Epithelial cell of proximal tubule (primary cell): ENCODE measurements at regions not wholly inside any gene's neighbourhood (a gene's known extent, or its start where the extent isn't known, plus 50 kb on each side); places are given as distances from the start of the nearest gene placed in this dataset.

ENCODE experiments used
- DNase-seq: peaks from one replicate; pipeline ENCODE4 v3.0.0-alpha.2; 2011; ENCODE audit warnings: low read depth
- H3K4me3 ChIP-seq: 2 replicates; pipeline ENCODE4 v1.5.1; 2011; ENCODE audit warnings: low read depth, mild to moderate bottlenecking, low read length
- TF ChIP-seq, protein P1 (sequence below): conservative IDR thresholded peaks from 2 replicates; pipeline ENCODE4 v1.5.1; 2012; ENCODE audit warnings: low read depth, mild to moderate bottlenecking, low read length

- no peak for DNase-seq
- TF ChIP-seq, protein P1, sequence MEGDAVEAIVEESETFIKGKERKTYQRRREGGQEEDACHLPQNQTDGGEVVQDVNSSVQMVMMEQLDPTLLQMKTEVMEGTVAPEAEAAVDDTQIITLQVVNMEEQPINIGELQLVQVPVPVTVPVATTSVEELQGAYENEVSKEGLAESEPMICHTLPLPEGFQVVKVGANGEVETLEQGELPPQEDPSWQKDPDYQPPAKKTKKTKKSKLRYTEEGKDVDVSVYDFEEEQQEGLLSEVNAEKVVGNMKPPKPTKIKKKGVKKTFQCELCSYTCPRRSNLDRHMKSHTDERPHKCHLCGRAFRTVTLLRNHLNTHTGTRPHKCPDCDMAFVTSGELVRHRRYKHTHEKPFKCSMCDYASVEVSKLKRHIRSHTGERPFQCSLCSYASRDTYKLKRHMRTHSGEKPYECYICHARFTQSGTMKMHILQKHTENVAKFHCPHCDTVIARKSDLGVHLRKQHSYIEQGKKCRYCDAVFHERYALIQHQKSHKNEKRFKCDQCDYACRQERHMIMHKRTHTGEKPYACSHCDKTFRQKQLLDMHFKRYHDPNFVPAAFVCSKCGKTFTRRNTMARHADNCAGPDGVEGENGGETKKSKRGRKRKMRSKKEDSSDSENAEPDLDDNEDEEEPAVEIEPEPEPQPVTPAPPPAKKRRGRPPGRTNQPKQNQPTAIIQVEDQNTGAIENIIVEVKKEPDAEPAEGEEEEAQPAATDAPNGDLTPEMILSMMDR, result no peak
- no peak overlapping the region for H3K4me3 ChIP-seq
Observed at GRCh38 chr6:149202952-149203351, 114.6 kb upstream of the TAB2 start.

GRCh38 chr6:149203509-149203908 is 114.0 kb upstream of the TAB2 start:
- no peak for DNase-seq
- no peak overlapping the region for H3K4me3 ChIP-seq
- TF ChIP-seq, protein P1, result no peak

GRCh38 chr6:149208134-149208601 is 109.3 kb upstream of the TAB2 start:
- H3K4me3 ChIP-seq, result no peak overlapping the region
- DNase-seq, result no peak
- TF ChIP-seq, protein P1, result no peak

DNA sequence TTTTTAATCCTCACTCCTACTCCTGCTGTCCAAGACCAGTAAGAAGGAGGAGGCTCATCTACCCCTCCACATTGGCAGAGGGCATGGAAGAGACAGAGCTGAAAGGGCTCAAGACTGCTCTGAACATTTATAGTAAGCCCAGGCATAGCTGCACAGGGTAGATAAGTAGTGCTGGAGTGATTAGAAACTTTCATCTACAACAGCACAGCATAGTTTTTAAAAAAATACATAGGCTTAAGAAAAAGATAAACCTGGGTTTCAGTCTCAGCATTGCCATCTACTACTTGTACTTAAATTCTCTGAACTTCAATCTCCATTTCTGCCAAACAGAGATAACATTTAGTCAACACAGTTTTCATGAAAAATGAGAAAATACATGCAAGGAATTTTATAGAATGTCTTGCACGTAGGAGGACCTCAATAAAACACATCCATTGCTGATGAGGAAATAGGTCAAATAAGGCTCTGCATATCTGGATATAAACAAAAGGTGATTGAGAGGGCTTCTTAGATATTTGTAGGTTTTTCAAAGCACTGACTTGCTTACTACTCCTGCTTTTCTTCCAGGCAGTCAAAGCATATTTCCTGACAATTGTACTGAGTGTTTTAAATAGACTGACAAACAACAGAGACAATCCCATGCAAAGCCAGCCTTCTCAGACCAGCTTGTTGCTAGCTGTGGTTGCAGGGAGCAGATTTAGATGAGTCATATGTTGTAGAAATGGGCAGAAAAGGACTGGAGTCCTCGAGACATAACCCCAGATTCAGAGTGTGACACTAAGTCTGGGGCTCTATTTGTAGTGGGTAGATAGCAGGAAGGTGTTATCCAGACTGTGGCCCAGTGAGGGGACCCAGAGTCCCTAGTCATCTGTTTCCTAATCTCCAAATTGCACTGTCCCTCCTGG is 107.4 kb upstream of the TAB2 start:
- no peak for DNase-seq
- TF ChIP-seq, protein P1, result no peak
- no peak overlapping the region for H3K4me3 ChIP-seq

DNA sequence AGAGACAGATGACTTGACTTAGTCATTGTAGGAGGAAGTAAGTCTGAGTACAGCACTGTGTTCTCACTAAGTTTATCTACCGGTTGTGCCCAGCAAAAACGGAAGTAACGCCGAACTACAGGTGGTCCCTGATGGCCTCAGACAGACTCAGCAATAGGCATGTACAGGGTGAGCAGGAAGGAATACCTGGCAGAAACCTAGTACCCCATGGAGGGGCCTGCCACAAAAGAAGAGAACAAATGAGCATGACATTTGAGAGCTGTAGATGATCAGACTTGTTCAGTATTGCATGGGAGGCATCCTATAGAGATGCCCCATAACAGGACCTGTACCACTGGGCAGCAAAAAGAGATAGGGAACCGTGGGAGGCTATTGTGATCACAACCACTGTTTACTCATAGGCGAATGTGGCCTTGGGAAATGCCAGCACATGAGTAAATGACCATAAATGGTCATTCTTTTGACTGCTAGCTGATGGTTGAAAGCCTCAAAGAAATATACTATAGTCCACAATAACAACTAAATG is 106.4 kb upstream of the TAB2 start:
- TF ChIP-seq, protein P1, result no peak
- no peak for DNase-seq
- no peak overlapping the region for H3K4me3 ChIP-seq

DNA sequence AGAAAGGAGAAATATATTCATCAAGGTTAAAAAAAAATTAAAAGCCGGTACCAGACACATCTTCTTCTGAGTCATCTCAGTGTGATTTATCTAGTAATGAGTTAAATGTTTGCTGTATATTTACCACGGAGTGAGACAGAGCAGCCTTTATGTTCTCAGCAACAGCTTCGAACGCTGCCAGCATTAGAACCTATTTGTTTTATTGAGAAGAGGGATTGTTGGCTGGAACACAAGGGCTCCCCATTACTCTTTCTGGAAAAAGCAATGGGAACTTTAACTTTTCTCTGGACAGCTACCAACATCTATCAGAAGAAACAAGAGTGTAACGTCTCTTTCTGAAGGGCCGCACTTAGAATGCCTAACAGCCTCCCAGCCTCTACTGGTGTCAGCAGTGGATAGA is 105.3 kb upstream of the TAB2 start:
- no peak for DNase-seq
- TF ChIP-seq, protein P1, result no peak

More for the DNA sequence above, 105.3 kb upstream of the TAB2 start:
- no peak overlapping the region for H3K4me3 ChIP-seq
